GM10266 (cell line): ENCODE measurements at regions not wholly inside any gene's neighbourhood (a gene's known extent, or its start where the extent isn't known, plus 50 kb on each side); places are given as distances from the start of the nearest gene placed in this dataset.

Experiments used
- DNase-seq: peaks from one replicate; pipeline ENCODE4 v3.0.0; 2012; ENCODE audit errors: extremely low spot score
- TF ChIP-seq, protein P1 (sequence below): IDR thresholded peaks from 2 replicates; pipeline ENCODE4 v1.5.1; 2012; ENCODE audit warnings: mild to moderate bottlenecking, low read depth; ENCODE audit not compliant: control insufficient read depth, insufficient read depth; ENCODE audit errors: missing control alignments

DNA sequence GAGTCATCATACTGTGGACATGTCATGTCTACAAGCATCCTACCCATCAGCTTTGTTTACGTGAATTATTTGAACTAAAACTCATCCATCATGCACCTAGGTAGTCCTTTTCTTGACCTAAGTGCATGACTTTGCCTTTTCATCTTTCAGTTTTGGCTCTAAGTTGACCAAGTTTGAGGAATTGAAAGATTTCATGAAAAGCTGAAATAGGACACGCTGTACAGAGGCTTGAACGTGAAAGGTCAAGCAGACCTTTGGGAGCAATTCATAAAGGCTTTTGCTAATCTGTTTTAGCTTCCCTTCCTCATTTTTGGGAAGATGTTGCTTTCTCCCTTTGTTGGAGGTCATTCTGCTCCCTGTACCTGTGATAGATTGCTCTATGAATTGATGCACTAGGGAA, 55.1 kb upstream of the MLIP start:
- TF ChIP-seq, protein P1, sequence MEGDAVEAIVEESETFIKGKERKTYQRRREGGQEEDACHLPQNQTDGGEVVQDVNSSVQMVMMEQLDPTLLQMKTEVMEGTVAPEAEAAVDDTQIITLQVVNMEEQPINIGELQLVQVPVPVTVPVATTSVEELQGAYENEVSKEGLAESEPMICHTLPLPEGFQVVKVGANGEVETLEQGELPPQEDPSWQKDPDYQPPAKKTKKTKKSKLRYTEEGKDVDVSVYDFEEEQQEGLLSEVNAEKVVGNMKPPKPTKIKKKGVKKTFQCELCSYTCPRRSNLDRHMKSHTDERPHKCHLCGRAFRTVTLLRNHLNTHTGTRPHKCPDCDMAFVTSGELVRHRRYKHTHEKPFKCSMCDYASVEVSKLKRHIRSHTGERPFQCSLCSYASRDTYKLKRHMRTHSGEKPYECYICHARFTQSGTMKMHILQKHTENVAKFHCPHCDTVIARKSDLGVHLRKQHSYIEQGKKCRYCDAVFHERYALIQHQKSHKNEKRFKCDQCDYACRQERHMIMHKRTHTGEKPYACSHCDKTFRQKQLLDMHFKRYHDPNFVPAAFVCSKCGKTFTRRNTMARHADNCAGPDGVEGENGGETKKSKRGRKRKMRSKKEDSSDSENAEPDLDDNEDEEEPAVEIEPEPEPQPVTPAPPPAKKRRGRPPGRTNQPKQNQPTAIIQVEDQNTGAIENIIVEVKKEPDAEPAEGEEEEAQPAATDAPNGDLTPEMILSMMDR: no peak
- no peak for DNase-seq

DNA sequence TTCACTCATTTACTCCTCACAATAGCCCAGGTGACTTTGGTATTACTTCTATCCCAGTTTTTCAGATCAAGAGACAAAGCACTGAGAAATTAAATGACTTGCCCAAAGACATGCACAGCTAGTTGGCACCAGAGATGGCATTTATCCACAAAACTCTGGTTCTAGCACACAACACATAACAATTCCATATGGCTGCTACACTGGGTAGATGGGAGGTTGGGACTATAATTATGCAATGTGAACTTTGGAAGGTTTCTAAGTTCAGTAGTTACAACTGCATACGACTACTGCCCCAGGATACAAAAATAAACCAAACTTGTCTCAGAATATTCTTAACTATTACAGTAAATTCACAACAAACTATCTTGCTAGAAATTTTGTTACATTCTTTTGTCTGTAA, 54.2 kb upstream of the MLIP start:
- DNase-seq: no peak

DNA sequence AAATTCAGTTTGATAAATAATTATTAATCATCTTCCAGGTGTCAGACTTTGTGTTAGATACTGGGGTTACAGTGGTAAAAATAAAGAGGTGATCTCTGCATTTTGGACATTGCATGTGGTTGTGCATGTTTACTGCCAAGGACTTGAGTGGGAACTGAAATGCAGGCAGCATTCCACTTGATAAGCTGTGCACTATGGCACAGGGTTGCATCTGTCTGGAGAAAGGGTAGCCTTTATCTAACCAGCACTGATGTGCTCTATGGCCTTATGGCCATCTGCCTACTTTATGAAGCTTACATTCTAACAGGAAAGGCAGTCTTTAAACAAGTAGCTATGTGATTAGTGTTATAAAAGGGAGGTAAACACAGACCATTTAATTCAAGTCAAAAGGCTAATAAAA, 53.0 kb upstream of the MLIP start:
- DNase-seq: no peak
- TF ChIP-seq, protein P1: no peak

More for the DNA sequence above, 54.2 kb upstream of the MLIP start:
- TF ChIP-seq, protein P1: no peak

DNA sequence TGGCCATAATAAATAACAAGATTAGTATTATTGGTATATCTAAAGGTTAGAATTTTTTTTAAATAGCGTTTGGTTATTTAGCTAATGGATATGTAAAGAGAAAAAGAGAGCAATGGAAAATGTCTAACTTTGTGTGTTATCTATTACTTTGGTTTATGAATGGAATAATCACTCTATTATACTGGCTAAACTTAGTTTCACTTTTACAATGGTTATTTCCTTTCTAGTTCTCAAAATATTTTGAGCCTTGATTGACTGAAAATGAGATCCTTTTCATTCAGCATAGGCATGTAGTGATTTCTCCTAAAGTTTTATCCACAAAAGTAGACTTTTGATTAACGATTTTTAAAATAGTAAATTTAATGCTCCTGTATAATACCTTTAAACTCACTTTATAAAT, 51.6 kb upstream of the MLIP start:
- TF ChIP-seq, protein P1: no peak
- DNase-seq: no peak

DNA sequence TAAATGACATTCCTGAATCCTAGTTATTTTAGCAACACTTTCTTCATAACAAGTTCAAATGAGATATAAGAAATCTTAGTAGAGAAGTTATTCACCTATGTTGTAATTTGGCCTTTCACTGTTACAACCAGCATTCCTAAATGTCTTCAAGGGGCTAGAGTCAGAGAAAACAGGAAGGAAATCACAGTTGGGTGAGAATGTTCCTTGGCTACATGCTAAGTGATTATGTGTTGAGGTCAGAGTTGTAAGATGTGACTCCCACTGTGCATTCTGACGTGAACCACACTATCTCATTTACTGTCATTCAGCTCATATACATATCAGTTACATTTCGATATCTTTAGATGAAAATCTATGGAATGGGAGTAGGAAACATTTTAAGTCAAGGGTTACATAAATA, 51.0 kb upstream of the MLIP start:
- DNase-seq: no peak
- TF ChIP-seq, protein P1: no peak
